Parathyroid adenoma (tissue), 2 donors: ENCODE measurements at regions not wholly inside any gene's neighbourhood (a gene's known extent, or its start where the extent isn't known, plus 50 kb on each side); places are given as distances from the start of the nearest gene placed in this dataset.

Source experiments
- H2AFZ ChIP-seq: fragments of 300-600 bp; sonication (generic); one replicate; pipeline ENCODE4 v1.7.0; 2017; ENCODE audit warnings: antibody characterized with exemption, mild to moderate bottlenecking
- H3K27ac ChIP-seq: fragments of 300-600 bp; sonication (generic); one replicate; pipeline ENCODE4 v1.7.0; 2017
- H3K27me3 ChIP-seq: fragments of 300-600 bp; sonication (generic); one replicate; pipeline ENCODE4 v1.7.0; 2017; ENCODE audit warnings: low read length; ENCODE audit not compliant: control insufficient read depth, insufficient read depth
- H3K36me3 ChIP-seq: fragments of 300-600 bp; sonication (generic); one replicate; pipeline ENCODE4 v1.7.0; 2017; ENCODE audit warnings: low read length; ENCODE audit not compliant: control insufficient read depth, insufficient read depth
- H3K4me1 ChIP-seq: fragments of 300-600 bp; sonication (generic); one replicate; pipeline ENCODE4 v1.7.0; 2017; ENCODE audit warnings: control low read depth
- H3K4me2 ChIP-seq: fragments of 300-600 bp; sonication (generic); one replicate; pipeline ENCODE4 v1.7.0; 2017; ENCODE audit warnings: low read length
- H3K4me3 ChIP-seq: fragments of 300-600 bp; sonication (generic); one replicate; pipeline ENCODE4 v1.7.0; 2017; ENCODE audit warnings: low read depth, low read length
- H3K79me2 ChIP-seq: fragments of 300-600 bp; sonication (generic); one replicate; pipeline ENCODE4 v1.7.0; 2017; ENCODE audit warnings: control low read depth
- H3K9ac ChIP-seq: fragments of 300-600 bp; sonication (generic); one replicate; pipeline ENCODE4 v1.7.0; 2017; ENCODE audit warnings: mild to moderate bottlenecking
- H3K9me3 ChIP-seq: fragments of 300-600 bp; sonication (generic); one replicate; pipeline ENCODE4 v1.7.0; 2017; ENCODE audit warnings: low read length; ENCODE audit not compliant: control insufficient read depth
- TF ChIP-seq, protein P1 (sequence below): fragments of 300-600 bp; sonication (generic); IDR thresholded peaks from one replicate; pipeline ENCODE4 v1.7.0; 2017; ENCODE audit warnings: antibody characterized with exemption, mild to moderate bottlenecking
- donor health status: primary hyperparathyroidism.

DNA sequence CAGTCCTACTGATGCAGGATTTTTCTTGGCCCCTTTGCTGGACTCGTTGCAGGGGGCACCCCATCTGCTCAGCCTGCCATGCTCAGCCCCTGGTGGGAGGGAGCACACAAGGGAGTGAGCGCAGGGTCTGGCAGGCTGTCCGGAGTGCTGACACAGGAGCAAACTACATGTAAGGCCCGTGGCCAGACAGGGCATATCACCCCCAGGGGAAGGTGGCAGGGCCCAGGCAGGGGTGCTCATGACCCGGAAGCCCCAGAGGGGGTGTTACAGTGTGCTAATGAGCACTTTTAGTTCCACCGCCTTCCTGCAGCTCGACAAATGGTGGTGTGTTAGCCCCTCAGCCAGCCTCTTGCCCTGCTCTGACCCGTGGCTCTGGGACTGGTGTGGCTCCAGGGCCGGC, 645.6 kb upstream of the TMEM132C start:
- Histone ChIP-seq H3K79me2 (no peaks in the 10 kb centered on the region), H2AFZ (no peak overlapping the region), H3K4me1 (no peaks in the 10 kb centered on the region), H3K9ac (no peak overlapping the region), H3K36me3 (no peaks in the 10 kb centered on the region), H3K4me2 (no peak overlapping the region), H3K27me3 (no peaks in the 10 kb centered on the region), H3K4me3 (no peak overlapping the region), H3K9me3 (no peaks in the 10 kb centered on the region), H3K27ac (no peak overlapping the region)
- TF ChIP-seq, protein P1, sequence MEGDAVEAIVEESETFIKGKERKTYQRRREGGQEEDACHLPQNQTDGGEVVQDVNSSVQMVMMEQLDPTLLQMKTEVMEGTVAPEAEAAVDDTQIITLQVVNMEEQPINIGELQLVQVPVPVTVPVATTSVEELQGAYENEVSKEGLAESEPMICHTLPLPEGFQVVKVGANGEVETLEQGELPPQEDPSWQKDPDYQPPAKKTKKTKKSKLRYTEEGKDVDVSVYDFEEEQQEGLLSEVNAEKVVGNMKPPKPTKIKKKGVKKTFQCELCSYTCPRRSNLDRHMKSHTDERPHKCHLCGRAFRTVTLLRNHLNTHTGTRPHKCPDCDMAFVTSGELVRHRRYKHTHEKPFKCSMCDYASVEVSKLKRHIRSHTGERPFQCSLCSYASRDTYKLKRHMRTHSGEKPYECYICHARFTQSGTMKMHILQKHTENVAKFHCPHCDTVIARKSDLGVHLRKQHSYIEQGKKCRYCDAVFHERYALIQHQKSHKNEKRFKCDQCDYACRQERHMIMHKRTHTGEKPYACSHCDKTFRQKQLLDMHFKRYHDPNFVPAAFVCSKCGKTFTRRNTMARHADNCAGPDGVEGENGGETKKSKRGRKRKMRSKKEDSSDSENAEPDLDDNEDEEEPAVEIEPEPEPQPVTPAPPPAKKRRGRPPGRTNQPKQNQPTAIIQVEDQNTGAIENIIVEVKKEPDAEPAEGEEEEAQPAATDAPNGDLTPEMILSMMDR, result no peak

DNA sequence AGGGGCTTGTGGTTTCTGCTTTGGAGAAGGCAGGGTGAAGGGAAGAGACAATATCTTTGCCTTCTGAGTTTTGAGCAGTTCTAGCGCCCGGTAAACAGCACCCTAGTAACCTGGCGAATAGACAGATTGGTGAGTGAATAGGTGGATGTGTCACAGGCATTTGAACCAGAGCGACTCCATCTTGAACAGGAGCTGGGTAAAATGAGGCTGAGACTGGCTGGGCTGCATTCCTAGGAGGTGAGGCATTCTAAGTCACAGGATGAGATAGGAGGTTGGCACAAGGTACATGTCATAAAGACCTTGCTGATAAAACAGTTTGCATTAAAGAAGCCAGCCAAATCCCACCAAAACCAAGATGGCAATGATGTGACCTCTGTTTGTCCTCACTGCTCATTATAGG, 643.6 kb upstream of the TMEM132C start:
- Histone ChIP-seq H3K9me3 (no peaks in the 10 kb centered on the region), H3K9ac (no peak overlapping the region), H3K27ac (no peak overlapping the region), H3K4me1 (no peaks in the 10 kb centered on the region), H3K4me3 (no peak overlapping the region), H2AFZ (no peak overlapping the region), H3K36me3 (no peaks in the 10 kb centered on the region), H3K27me3 (no peaks in the 10 kb centered on the region), H3K79me2 (no peaks in the 10 kb centered on the region), H3K4me2 (no peak overlapping the region)
- TF ChIP-seq, protein P1, result no peak

DNA sequence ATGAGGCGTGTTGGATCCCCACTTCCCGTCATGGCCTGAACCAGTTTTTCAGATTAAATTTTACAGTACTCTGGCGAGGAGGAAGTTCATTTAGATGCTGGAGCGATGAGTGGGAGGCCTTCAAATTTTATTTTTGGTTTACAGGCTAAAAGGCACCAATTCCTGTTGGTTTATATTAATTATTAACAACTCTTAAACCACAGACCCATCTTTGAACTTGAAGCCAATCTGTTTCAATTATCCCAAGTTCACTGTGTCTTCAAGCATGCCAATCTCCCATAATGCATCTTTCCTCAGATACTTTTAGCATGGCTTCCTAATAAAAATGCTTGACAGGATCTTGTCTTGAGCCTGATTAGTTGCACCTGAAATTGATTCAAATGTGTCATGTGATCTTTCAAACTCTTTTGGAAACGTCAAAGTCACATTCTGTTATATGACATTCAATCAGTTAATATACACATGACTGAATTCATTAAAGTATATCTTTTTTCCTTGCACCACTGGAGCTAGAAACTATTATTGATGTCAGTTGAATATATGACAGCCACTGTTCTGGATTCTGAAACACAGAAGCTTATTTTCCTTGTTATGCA, 641.7 kb upstream of the TMEM132C start:
- no peak overlapping the region for H2AFZ ChIP-seq
- no peak overlapping the region for H3K9ac ChIP-seq
- no peak overlapping the region for H3K27ac ChIP-seq
- TF ChIP-seq, protein P1, result no peak
- H3K36me3 ChIP-seq, result no peaks in the 10 kb centered on the region
- no peaks in the 10 kb centered on the region for H3K4me1 ChIP-seq
- no peaks in the 10 kb centered on the region for H3K79me2 ChIP-seq
- no peaks in the 10 kb centered on the region for H3K27me3 ChIP-seq
- no peak overlapping the region for H3K4me2 ChIP-seq
- H3K4me3 ChIP-seq, result no peak overlapping the region
- H3K9me3 ChIP-seq, result no peaks in the 10 kb centered on the region

DNA sequence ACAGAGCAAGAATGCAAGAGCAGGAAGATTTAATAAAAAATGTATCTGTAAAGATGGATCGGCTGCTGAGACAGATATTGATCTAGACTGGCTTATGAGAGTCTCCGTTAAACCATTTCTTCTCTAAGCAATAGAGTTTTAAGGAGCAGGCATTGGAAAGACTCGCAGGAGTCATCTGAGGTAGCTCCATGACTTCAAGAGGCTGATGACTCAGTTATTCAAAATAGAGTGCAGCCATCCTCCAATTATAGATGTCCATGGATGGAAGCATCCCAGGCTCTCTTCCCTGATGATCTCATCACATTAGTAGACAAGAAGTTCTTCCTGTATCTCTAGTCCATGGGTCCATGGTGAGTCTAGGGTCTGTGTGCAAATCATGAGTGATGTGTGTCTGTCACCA, 638.3 kb upstream of the TMEM132C start:
- TF ChIP-seq, protein P1, result no peak
- Histone ChIP-seq H3K4me1 (no peaks in the 10 kb centered on the region), H3K36me3 (no peaks in the 10 kb centered on the region), H3K4me2 (no peak overlapping the region), H3K79me2 (no peaks in the 10 kb centered on the region), H3K4me3 (no peak overlapping the region), H3K27me3 (no peaks in the 10 kb centered on the region), H3K27ac (no peak overlapping the region), H2AFZ (no peak overlapping the region), H3K9ac (no peak overlapping the region), H3K9me3 (no peaks in the 10 kb centered on the region)

DNA sequence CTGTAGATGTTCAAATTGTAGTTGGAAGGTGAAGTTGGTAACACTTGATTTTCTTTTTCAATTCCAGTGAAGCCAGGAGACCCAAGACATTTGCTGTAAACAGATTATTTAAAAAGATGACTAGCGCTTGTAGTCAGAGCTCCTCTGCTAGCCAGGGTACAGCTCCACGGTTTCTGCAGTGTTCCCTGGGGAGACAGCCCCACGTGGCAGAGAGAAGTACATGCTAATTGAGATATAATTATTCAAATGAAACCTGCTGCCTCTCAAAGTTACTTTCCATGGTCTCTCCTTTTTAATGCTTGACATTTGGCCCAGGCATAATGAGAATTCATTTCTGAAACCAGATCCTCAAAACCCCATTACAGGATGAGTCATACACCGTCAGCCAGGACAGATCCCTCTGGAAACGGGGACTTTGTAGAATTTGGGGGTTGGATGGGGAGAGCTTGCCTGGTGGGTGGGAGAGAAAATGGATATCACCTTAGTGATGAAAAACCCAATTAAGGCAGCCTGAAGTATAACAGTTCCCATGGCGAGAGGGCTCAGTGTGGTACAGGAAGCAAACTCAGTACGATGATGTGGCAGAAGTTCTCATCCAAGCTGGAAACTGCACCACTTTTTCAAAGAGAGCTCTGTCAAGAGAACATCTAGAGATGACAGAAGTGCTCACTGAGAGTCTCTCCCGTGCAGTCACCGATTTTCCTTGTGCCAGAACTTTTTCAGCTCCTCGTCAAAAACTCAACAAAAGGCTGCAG, 637.7 kb upstream of the TMEM132C start:
- Histone ChIP-seq H3K9me3 (no peaks in the 10 kb centered on the region), H3K4me3 (no peak overlapping the region), H3K4me2 (no peak overlapping the region), H2AFZ (no peak overlapping the region), H3K79me2 (no peaks in the 10 kb centered on the region), H3K27ac (no peak overlapping the region), H3K27me3 (no peaks in the 10 kb centered on the region), H3K9ac (no peak overlapping the region), H3K4me1 (no peaks in the 10 kb centered on the region), H3K36me3 (no peaks in the 10 kb centered on the region)
- TF ChIP-seq, protein P1, result no peak
